ENCODE measurements at regions not wholly inside any gene's neighbourhood (a gene's known extent, or its start where the extent isn't known, plus 50 kb on each side); places are given as distances from the start of the nearest gene placed in this dataset.
"Not testable (repeated sequence)": the region's sequence is repeated elsewhere in the genome, so short reads cannot be mapped to it uniquely, and the experiment has no call there.

DNA sequence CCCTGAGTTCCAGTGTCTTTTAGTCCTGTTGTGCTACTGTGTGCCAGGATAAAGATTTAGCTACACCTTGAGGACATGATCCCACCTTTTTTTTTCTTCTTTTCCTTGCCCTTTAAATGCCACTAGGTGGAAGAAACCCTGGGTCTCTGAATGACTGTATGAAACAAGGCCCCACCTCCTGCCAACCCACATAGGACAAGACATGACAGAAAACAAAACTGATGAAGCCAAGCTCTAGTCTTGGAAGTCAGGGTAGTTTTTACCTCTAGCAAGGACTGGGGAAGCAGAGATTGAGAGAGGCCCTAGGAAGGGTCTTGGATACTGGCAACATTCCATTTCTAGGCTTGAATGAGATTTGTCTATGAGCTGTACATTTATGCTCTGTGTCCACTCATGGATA is 410.7 kb downstream of the MIAT start:
- ATAC-seq = no peak

DNA sequence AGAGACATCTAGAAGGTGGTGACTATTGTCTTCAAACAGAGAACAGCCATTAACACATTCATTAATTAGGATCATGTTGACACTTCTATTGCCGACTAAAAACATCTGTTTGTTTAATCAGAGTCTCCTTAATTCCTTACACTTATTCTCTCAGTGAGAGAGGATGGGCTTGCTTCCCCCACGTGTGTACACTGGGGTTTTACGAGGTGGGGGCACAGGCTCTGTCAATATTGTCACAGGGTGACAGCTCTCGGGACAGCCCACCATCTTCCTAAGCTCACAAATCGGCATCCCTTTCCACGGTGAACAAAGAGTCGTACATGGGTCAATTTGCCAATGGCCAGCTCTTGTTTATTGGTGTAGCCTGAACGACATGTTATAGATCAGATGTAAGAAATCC is 413.2 kb downstream of the MIAT start:
- no peak for ATAC-seq

GRCh38 chr22:27073601-27074425 is 416.4 kb downstream of the MIAT start:
- ATAC-seq = no peak

DNA sequence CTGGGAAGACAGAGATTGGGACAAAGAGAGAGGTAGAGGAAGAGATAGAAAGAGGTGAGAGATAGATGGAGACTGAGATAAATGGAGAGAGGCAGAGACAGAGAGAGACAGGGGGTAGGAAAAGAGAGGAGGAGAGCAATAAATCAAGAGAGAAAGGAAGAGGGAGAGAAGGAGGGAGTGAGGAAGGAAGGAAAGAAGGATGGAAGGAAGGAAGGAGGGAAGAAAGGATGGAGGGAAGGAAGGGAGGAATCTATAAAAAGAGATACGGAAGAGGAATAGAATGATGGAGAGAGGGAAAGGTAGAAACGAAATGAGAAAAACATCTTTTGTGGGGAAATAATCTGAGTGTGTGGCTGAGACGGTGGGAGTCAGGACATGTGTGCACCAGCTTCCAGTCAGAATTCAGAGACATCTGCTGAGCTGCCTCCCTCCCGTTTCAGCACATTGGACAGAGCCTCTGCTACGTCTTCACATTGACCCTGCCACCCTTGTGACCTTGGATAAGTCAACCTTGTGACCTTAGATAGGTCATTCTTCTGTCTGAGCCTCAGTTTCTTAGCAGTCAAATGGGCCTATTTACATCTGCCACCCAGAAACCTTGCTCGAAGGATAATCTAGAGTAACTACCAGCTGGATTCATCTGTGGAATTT is 417.8 kb downstream of the MIAT start:
- no peak for ATAC-seq

GRCh38 chr22:27075891-27076290 is 418.5 kb downstream of the MIAT start:
- no peak for ATAC-seq

- not testable (repeated sequence) for ATAC-seq
Observed at GRCh38 chr22:27078064-27078463, 420.7 kb downstream of the MIAT start.

GRCh38 chr22:27080036-27080578 is 422.7 kb downstream of the MIAT start:
- no peak for ATAC-seq

- ATAC-seq = no peak
Observed at GRCh38 chr22:27080863-27081262, 423.5 kb downstream of the MIAT start.

DNA sequence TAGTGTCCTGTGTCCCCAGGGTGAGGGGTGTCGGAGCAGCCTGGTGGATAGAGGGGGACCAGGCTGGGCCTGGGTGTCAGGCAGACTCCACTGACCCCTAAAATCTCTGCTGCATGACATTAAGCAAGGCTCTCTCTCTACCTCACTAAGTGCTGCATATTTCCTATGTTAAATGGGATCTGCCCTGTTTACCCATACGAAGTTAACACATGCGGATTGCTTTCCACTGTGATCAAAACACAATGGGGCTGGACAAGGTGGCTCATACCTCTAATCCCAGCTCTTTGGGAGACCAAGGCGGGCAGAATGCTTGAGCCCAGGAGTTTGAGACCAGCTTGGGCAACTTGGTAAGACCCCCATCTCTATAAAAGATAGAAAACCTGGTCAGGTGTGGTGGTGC is 426.2 kb downstream of the MIAT start:
- no peak for ATAC-seq

GRCh38 chr22:27084130-27084529 is 426.7 kb downstream of the MIAT start:
- no peak for ATAC-seq

DNA sequence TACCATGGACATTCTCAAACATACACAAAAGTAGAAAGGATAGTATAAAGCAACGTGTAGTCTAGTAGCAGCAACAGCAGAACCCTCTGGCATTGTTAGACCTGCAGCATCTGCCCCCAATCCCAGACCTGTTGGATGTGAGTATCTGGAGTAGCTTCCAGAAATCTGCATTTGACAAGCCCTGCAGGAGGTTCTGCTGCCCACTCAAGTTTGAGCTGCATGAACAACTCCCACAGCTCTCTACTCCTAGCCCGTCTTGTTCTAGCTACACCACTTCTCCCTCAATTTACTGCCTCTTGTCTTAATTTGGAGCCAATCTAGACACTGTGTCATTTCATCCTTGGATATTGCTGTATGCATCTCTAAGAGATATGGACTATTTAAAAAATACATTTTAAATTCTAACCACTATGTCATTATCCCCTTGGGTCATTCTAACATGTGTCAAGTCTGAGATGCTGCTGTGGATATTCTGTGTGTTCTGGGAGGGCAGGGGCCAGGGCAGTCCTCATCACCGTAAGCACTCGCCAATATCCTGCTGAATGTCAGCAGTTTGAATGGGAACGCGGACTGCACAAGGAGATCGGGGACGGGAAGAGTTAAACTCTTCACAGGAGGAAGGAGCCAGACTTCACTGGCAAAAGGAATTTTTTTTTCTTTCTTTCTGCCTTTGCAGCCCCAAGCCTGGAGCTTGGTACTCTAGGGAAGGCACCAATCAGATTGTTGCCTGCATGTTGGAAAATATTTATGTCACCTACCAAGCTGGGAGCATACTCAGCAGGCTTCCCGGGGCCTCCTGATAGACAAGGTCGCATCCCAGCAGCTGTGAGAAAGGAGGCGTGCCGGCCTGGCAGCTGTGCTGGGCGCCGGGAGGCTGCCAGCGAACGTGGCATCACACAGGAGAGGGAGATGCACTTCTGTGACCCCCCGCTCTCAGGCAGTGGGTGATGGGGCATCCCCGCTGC is 429.0 kb downstream of the MIAT start:
- ATAC-seq = no peak

GRCh38 chr22:27087051-27087450 is 429.7 kb downstream of the MIAT start:
- no peak for ATAC-seq

DNA sequence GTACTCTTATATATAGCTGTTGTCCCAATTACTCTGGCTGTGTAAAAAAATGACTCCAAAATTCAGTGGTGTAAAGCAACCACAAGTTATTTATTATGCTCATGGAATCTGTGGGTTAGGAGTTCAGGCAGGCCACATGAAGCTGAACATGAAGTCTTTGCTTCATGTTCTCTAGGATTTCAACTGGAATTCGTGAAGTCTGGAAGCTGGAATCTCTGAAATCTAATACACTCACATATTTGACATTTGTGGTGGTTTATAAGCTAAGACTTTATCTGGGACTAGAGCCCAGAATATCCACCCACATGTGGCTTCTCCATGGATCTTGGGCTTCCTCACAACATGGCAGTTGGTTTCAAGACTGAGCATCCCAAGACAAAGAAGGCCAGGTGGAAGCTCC is 430.6 kb downstream of the MIAT start:
- ATAC-seq = no peak

DNA sequence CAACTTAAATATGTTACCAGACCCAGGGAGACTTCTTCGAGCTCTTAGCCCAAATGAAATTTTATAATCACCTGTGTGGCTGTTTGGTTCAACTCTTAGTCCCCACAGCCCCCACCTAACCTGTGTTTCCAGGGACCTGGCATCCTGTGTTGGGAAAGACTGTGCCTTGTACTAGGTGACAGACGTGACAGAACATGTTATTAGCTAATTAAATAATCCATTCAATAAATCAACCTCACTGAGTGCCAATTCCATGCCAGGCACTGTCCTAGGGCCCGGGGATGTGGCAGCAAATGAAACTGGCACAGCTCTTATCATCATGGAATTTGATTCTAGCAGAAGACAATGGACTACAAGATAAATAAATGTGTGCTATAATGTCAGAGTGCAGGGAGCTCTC is 431.9 kb downstream of the MIAT start:
- ATAC-seq = no peak

- ATAC-seq = no peak
Observed at GRCh38 chr22:27090611-27091011, 433.2 kb downstream of the MIAT start.

DNA sequence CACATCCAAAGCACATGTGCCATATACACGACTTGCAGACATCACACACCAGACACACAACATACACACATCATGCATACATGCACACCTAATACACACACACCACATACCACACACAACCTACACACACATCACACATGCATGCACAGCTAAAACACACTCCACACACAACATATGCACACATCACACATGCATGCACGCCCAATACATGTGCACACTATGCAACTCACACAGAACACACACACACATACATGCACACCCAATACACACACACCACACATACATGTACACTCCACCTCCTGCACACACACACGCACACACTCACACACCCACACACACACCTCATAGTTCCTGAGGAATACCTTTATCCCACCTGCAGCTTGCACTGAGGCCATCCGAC is 436.0 kb downstream of the MIAT start:
- ATAC-seq = no peak

GRCh38 chr22:27094633-27095308 is 437.4 kb downstream of the MIAT start:
- ATAC-seq = no peak

DNA sequence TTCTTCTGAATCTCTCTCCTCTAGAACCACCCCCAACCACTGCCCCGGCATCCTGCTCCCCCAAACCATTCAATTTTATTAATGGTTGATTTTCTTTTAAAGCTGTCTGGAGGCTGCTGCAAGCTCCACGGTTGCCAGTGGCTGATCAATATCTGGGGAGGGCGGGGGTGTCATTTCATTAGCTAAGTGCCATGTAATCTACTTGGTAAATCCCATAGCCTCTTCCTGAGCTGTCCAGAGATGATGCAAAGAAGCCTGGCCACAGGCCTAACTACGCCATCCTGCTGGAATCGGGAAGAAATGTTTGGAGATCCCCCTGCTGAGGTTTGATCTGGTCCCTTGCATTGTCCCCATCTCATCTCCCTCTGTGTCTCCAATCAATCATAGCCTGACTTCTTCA is 440.1 kb downstream of the MIAT start:
- no peak for ATAC-seq

- ATAC-seq = no peak
Observed at GRCh38 chr22:27097933-27098332, 440.5 kb downstream of the MIAT start.

- no peak for ATAC-seq
Observed at GRCh38 chr22:27099946-27100722, 442.7 kb downstream of the MIAT start.

DNA sequence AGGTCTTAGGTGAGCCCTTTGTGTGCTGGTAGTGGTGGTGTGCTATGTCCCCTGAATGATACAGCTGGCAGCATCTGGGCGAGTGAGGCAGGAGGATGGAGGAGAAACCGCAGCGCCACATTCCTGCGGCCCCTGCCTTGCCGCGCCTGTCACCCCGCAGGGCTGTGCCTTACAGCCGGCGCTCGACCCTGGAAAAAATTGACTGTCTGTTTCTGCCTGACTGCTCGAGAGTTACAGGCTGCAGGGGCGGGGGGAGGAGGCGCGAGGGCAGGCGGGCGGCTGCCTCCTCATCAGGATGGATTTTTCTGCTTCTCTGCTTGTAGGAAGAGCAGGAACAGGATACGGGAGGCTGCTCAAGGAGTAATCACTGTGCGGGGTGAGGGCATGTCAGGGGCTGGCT is 443.4 kb downstream of the MIAT start:
- ATAC-seq = no peak
